Left ventricle myocardium inferior (tissue), 1 donor: ENCODE measurements at regions not wholly inside any gene's neighbourhood (a gene's known extent, or its start where the extent isn't known, plus 50 kb on each side); places are given as distances from the start of the nearest gene placed in this dataset.

Experiments
- DNase-seq: peaks from one replicate; pipeline ENCODE4 v3.0.0-alpha.2; 2020
- H3K27ac ChIP-seq: fragments of 200-600 bp; replicated peaks from 2 replicates; pipeline ENCODE4 v1.8.0; 2021
- H3K27me3 ChIP-seq: fragments of 200-600 bp; 2 replicates; pipeline ENCODE4 v1.8.0; 2021; ENCODE audit warnings: low read depth
- H3K36me3 ChIP-seq: fragments of 200-600 bp; 2 replicates; pipeline ENCODE4 v1.8.0; 2021
- H3K4me1 ChIP-seq: fragments of 200-600 bp; 2 replicates; pipeline ENCODE4 v1.8.0; 2021
- H3K4me3 ChIP-seq: fragments of 200-600 bp; 2 replicates; pipeline ENCODE4 v1.8.0; 2021; ENCODE audit warnings: mild to moderate bottlenecking, moderate library complexity
- H3K9me3 ChIP-seq: fragments of 200-600 bp; replicated peaks from 2 replicates; pipeline ENCODE4 v1.8.0; 2021
- CTCF ChIP-seq: fragments of 200-600 bp; IDR thresholded peaks from 2 replicates; pipeline ENCODE4 v1.8.0; 2021; ENCODE audit warnings: antibody characterized with exemption, mild to moderate bottlenecking, borderline replicate concordance
- intact Hi-C: fragments of 100-400 bp; cut with micrococcal nuclease; formaldehyde crosslinking; loops from one replicate; pipeline ENCODE4 v1.11.0; 2022
- donor health status: DM: no; HTN: yes; CAD: no; lungs with severe emphysema.

- Histone ChIP-seq H3K4me3 (no peak overlapping the region), H3K9me3 (no peaks in the 10 kb centered on the region), H3K27ac (no peak overlapping the region), H3K27me3 (no peaks in the 10 kb centered on the region), H3K4me1 (peaks cover 60% of the 10 kb centered on the region), H3K36me3 (no peaks in the 10 kb centered on the region)
- no peak for DNase-seq
- no peak for TF ChIP-seq CTCF
- intact Hi-C loops = no loop called here
Observed at GRCh38 chr16:85311741-85312140, 199.5 kb upstream of the CIBAR2 start.

GRCh38 chr16:85312174-85312573 is 199.9 kb upstream of the CIBAR2 start:
- no peak for DNase-seq
- intact Hi-C loops = no loop called here
- H3K4me1 ChIP-seq = peaks cover 55% of the 10 kb centered on the region
- no peaks in the 10 kb centered on the region for H3K27me3 ChIP-seq
- no peaks in the 10 kb centered on the region for H3K9me3 ChIP-seq
- no peaks in the 10 kb centered on the region for H3K36me3 ChIP-seq
- H3K4me3 ChIP-seq = no peak overlapping the region
- TF ChIP-seq CTCF = no peak
- no peak overlapping the region for H3K27ac ChIP-seq

DNA sequence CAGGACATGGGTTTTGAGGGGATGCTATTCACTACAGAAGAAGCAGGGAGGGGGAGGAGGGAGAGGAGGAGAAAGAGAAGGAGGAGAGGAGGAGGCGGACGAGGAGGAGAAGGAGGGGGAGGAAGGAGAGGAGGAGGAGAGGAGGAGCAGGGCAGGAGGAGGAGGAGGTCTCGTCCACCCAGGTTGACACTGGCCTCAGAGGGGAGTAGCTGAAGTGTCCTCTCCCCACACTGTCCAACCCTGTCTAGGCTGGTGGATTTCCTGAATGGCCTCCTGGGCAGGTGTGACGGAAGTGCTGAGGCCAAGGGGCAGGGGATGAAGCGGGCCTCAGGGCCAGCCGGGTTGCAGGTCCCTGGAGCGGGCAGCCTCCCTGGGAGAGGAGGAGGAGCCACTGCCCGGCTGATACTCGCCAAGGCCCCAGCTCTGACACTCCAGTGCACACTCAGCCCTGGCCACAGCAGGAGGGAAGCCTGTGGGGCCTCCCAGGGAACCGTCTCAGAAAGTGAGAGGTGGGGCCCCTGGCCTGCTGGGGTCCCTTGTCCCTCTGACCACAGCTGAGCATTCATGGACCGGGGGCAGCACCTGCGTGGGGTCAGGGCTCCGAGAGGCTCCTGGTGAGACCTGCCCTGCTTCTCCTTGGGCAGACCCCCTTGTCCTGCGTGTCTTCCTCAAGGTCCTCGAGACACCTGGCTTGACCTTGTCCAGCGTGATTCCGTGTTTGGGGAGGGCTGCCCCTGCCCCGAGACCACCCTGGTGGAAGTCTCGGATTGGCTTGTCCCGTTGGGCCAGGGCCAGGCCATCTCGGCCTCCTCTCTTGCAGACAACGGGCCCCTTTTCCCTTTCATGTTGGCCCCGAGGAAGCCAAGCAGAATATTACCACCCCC is 200.6 kb upstream of the CIBAR2 start:
- DNase-seq = no peak
- H3K4me1 ChIP-seq = peaks cover 50% of the 10 kb centered on the region
- no peak overlapping the region for H3K4me3 ChIP-seq
- H3K27me3 ChIP-seq = no peaks in the 10 kb centered on the region
- H3K36me3 ChIP-seq = no peaks in the 10 kb centered on the region
- no peaks in the 10 kb centered on the region for H3K9me3 ChIP-seq
- TF ChIP-seq CTCF = no peak
- intact Hi-C loops = no loop called here
- H3K27ac ChIP-seq = no peak overlapping the region

DNA sequence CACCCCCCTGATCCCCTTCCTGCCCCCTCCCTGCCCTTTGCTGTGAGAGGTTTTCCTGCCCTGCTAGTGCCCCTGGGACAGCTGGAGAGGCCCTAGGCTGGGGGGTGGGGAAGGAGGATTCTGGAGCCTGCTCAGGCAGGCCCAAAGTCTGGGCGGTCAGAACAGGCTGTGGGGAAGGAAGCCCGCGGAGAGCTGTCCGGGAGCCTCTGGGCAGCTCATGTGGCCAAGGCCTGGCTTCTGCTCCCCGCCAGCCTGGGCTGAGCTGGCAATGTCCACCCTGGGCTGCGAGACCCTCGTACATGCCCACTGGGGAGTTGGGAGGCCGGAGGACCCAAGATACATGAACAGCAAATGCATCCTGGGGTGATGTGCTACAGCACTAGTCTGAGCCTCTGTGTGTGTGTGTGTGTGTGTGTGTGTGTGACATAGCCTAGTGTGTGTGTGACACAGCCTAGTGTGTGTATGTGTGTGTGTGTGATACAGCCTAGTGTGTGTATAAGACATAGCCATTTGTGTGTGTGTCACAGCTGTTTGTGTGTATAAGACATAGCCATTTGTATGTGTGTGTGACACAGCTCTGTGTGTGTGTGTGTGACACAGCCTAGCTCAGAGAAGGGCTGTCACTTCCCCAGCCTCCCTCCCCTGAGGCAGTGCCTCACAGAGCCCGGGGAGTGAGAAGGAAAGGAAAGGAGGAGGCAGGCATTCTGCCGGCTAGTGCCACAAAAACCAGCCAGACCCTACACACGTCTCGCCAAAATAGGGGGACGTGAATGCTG is 201.4 kb upstream of the CIBAR2 start:
- H3K27ac ChIP-seq = no peak overlapping the region
- H3K4me3 ChIP-seq = no peak overlapping the region
- TF ChIP-seq CTCF = no peak
- intact Hi-C loops = no loop called here
- peaks cover 41% of the 10 kb centered on the region for H3K4me1 ChIP-seq
- no peaks in the 10 kb centered on the region for H3K27me3 ChIP-seq
- no peak for DNase-seq
- H3K36me3 ChIP-seq = no peaks in the 10 kb centered on the region
- H3K9me3 ChIP-seq = no peaks in the 10 kb centered on the region

GRCh38 chr16:85314512-85314971 is 202.3 kb upstream of the CIBAR2 start:
- H3K9me3 ChIP-seq = no peaks in the 10 kb centered on the region
- H3K27ac ChIP-seq = no peak overlapping the region
- no peaks in the 10 kb centered on the region for H3K36me3 ChIP-seq
- H3K4me1 ChIP-seq = peaks cover 34% of the 10 kb centered on the region
- no peaks in the 10 kb centered on the region for H3K27me3 ChIP-seq
- no peak overlapping the region for H3K4me3 ChIP-seq
- DNase-seq = no peak
- no peak for TF ChIP-seq CTCF
- intact Hi-C loops = no loop called here
